Lung (tissue), 11 donors: ENCODE measurements at regions not wholly inside any gene's neighbourhood (a gene's known extent, or its start where the extent isn't known, plus 50 kb on each side); places are given as distances from the start of the nearest gene placed in this dataset.
A peak's percentile ranks its signal among the peaks of the same experiment; 100 is the strongest.
"Not testable (repeated sequence)": the region's sequence is repeated elsewhere in the genome, so short reads cannot be mapped to it uniquely, and the experiment has no call there.

Experiments used
- ATAC-seq: fragments of 200-7000 bp; cut with Tn5 transposase; one replicate; pipeline ENCODE4 v1.9.1; 2020; ENCODE audit warnings: moderate number of reproducible peaks; ENCODE audit not compliant: insufficient read depth, low FRiP score
- DNase-seq, 3 donors: peaks; one replicate each; pipeline ENCODE4 v3.0.0-alpha.2; 2013 to 2017
- H3K27ac ChIP-seq, 2 donors: one replicate each; pipeline ENCODE4 v1.5.1; 2013; ENCODE audit warnings: mild to moderate bottlenecking in 2 of 2, moderate library complexity in 2 of 2, control low read depth in 1 of 2, inconsistent platforms in 1 of 2, low read depth in 1 of 2, low read length in 1 of 2
- H3K27me3 ChIP-seq, 3 donors: one replicate each; pipeline ENCODE4 v1.5.1; 2013; ENCODE audit warnings: low read length in 2 of 3; ENCODE audit not compliant: control insufficient read depth in 3 of 3, insufficient read depth in 3 of 3
- H3K36me3 ChIP-seq, 4 donors: one replicate each; pipeline ENCODE4 v1.5.1; 2013; ENCODE audit warnings: low read length in 4 of 4, mild to moderate bottlenecking in 1 of 4, moderate library complexity in 1 of 4; ENCODE audit not compliant: control insufficient read depth in 4 of 4, insufficient read depth in 4 of 4
- H3K4me1 ChIP-seq, 5 donors: one replicate each; pipeline ENCODE4 v1.5.1; 2013; ENCODE audit warnings: low read length in 5 of 5, mild to moderate bottlenecking in 2 of 5, moderate library complexity in 1 of 5; ENCODE audit not compliant: control insufficient read depth in 5 of 5, insufficient read depth in 5 of 5
- H3K4me3 ChIP-seq: one replicate; pipeline ENCODE4 v1.5.1; 2013; ENCODE audit warnings: mild to moderate bottlenecking, control low read depth, moderate library complexity
- H3K9ac ChIP-seq, 2 donors: one replicate each; pipeline ENCODE4 v1.5.1; 2013; ENCODE audit warnings: low read length in 2 of 2, control low read depth in 1 of 2; ENCODE audit not compliant: insufficient read depth in 1 of 2
- H3K9me3 ChIP-seq, 4 donors: one replicate each; pipeline ENCODE4 v1.5.1; 2013; ENCODE audit warnings: low read length in 3 of 4, mild to moderate bottlenecking in 1 of 4, moderate library complexity in 1 of 4; ENCODE audit not compliant: control insufficient read depth in 4 of 4, insufficient read depth in 3 of 4
- CTCF ChIP-seq: IDR thresholded peaks from 2 replicates; pipeline ENCODE4 v1.5.1; 2012; ENCODE audit warnings: mild to moderate bottlenecking; ENCODE audit errors: control extremely low read depth, extremely low read depth
- WGBS, 2 donors: extraction: QIAGEN DNeasy Blood & Tissue Kit; methylation state at CpG; one replicate each; pipeline ENCODE4 v1.1.7; 2013; 5-methylcytosine and 5-hydroxymethylcytosine counted together
- donor health status: control.
- donor health status: control.
- donor health status: Bipolar disorder and iron deficiency.
- donor health status: healthy.
- donor health status: DM: yes; HTN: yes; CAD: no.

- ATAC-seq (no peak), DNase-seq (no peak)
- no peaks in the 10 kb centered on the region for H3K36me3 ChIP-seq
- 85 to 91% methylated on average over 5 of the region's 5 CpGs for WGBS, 2 donors
- no peaks in the 10 kb centered on the region for H3K27me3 ChIP-seq
- TF ChIP-seq CTCF, result no peak
- no peaks in the 10 kb centered on the region for H3K9me3 ChIP-seq
- no peak overlapping the region for H3K4me3 ChIP-seq
- no peak overlapping the region for H3K27ac ChIP-seq
- no peak overlapping the region for H3K9ac ChIP-seq
- H3K4me1 ChIP-seq, result peaks cover 0 to 3% (median 0%) of the 10 kb centered on the region in 5 donors
Observed at GRCh38 chr5:131107128-131107527, 57.9 kb downstream of the HINT1 start.

- Histone ChIP-seq H3K4me3 (no peak overlapping the region), H3K27ac (no peak overlapping the region), H3K9ac (no peak overlapping the region), H3K4me1 (peaks cover 0 to 3% (median 0%) of the 10 kb centered on the region in 5 donors), H3K36me3 (no peaks in the 10 kb centered on the region), H3K9me3 (no peaks in the 10 kb centered on the region), H3K27me3 (no peaks in the 10 kb centered on the region)
- WGBS, 2 donors, result 64 to 67% methylated on average over 2 of the region's 2 CpGs
- ATAC-seq (no peak), DNase-seq (no peak)
- TF ChIP-seq CTCF, result no peak
Observed at GRCh38 chr5:131104169-131104808, 60.8 kb downstream of the HINT1 start.

GRCh38 chr5:131096774-131097710 lies 68.0 kb downstream of the HINT1 start:
- no peaks in the 10 kb centered on the region for H3K36me3 ChIP-seq
- no peak overlapping the region for H3K27ac ChIP-seq
- ATAC-seq (no peak), DNase-seq (peak in 1 of 3 donors; percentile 22)
- no peak overlapping the region for H3K9ac ChIP-seq
- peaks cover 0 to 2% (median 0%) of the 10 kb centered on the region in 4 donors for H3K9me3 ChIP-seq
- WGBS, 2 donors, result 73 to 90% methylated on average over 2 of the region's 2 CpGs
- no peak overlapping the region for H3K4me3 ChIP-seq
- no peaks in the 10 kb centered on the region for H3K27me3 ChIP-seq
- no peaks in the 10 kb centered on the region for H3K4me1 ChIP-seq
- no peak for TF ChIP-seq CTCF

GRCh38 chr5:131095561-131095960 lies 69.5 kb downstream of the HINT1 start:
- ATAC-seq, H3K27me3 ChIP-seq, DNase-seq, H3K4me3 ChIP-seq, H3K9ac ChIP-seq, H3K36me3 ChIP-seq, H3K27ac ChIP-seq, H3K4me1 ChIP-seq, H3K9me3 ChIP-seq: not testable (repeated sequence)
- WGBS, 2 donors, result 90 to 95% methylated on average over 4 of the region's 4 CpGs
